Thymus (tissue), 11 donors: ENCODE measurements at regions not wholly inside any gene's neighbourhood (a gene's known extent, or its start where the extent isn't known, plus 50 kb on each side); places are given as distances from the start of the nearest gene placed in this dataset.

Experiments used
- DNase-seq, 9 donors: peaks; one replicate each; pipeline ENCODE4 v3.0.0-alpha.2; 2013; ENCODE audit warnings: low spot score in 9 of 9, low read depth in 6 of 9, missing footprints in 1 of 9
- H3K27ac ChIP-seq, 2 donors: one replicate each; pipeline ENCODE4 v1.5.1; 2013; ENCODE audit warnings: control low read depth in 1 of 2, low read depth in 1 of 2, low read length in 1 of 2, mild to moderate bottlenecking in 1 of 2, moderate library complexity in 1 of 2
- H3K27me3 ChIP-seq, 2 donors: one replicate each; pipeline ENCODE4 v1.5.1; 2013; ENCODE audit warnings: low read length in 1 of 2; ENCODE audit not compliant: control insufficient read depth in 2 of 2, insufficient read depth in 1 of 2
- H3K36me3 ChIP-seq, 2 donors: one replicate each; pipeline ENCODE4 v1.5.1; 2013; ENCODE audit warnings: low read length in 1 of 2, mild to moderate bottlenecking in 1 of 2, moderate library complexity in 1 of 2; ENCODE audit not compliant: control insufficient read depth in 2 of 2, insufficient read depth in 2 of 2
- H3K4me1 ChIP-seq, 2 donors: one replicate each; pipeline ENCODE4 v1.5.1; 2013; ENCODE audit warnings: low read length in 2 of 2; ENCODE audit not compliant: control insufficient read depth in 2 of 2, insufficient read depth in 2 of 2
- H3K4me3 ChIP-seq, 2 donors: one replicate each; pipeline ENCODE4 v1.5.1; 2013; ENCODE audit warnings: low read length in 2 of 2, control low read depth in 1 of 2, mild to moderate bottlenecking in 1 of 2
- H3K9me3 ChIP-seq, 2 donors: one replicate each; pipeline ENCODE4 v1.5.1; 2013; ENCODE audit warnings: low read length in 1 of 2, mild to moderate bottlenecking in 1 of 2; ENCODE audit not compliant: control insufficient read depth in 2 of 2, insufficient read depth in 1 of 2
- WGBS: extraction: QIAGEN DNeasy Blood & Tissue Kit; methylation state at CpG from one replicate; pipeline ENCODE4 v1.1.7; 2013; 5-methylcytosine and 5-hydroxymethylcytosine counted together
- donor health status: healthy.

GRCh38 chr3:167091226-167091625 is 288.9 kb downstream of the ZBBX start:
- WGBS = 42% methylated on average over 2 of the region's 2 CpGs
- Histone ChIP-seq H3K27me3 (no peaks in the 10 kb centered on the region), H3K36me3 (no peaks in the 10 kb centered on the region), H3K9me3 (no peaks in the 10 kb centered on the region), H3K4me3 (no peak overlapping the region), H3K4me1 (no peaks in the 10 kb centered on the region), H3K27ac (no peak overlapping the region)
- DNase-seq = no peak

DNA sequence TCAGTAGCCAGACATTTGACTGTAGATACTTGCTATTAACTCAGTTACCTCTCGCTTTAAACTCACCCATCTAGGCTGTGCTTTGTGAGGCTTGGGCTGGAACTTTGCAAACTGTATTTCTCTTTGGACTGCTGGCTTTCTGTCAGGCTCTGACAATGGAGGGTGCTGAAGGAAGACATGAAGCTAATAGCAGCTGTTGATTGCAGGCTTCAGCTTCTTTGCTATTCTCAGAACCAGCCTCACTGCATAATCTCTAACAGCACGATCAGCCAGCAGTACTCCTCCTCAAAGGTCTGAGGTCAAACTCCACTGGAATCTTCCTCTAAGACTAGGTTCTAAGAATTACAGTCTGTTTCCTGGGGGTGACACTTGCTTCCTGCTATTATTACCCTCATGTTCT is 295.6 kb downstream of the ZBBX start:
- DNase-seq = no peak
- 56% methylated on average over 2 of the region's 2 CpGs for WGBS
- H3K36me3 ChIP-seq = no peaks in the 10 kb centered on the region

DNA sequence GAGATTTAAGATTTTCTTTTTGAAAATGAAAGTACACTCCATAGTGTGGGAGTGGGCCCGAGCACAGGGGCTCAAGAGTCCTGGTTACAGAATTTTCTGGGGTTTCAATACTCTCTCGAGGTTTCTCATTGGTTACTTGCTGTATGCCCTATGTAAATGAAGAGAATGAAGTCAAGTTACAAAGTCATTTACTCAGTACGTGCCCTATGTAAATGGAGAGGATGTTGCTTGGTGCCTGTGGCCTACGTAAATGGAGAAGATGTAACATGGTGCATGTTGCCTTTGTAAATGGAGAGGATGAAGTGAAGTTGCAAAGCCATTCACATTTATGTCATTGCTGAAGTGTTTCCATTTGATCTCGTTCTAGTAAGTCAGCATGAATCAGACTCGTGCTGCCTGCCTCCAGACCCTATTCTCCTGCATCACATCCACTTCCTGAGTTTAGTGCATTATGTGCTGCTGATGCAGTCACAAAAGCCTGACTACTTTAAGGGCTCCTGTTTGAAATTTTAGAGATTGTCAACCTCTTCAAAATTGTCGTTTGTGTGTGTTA is 302.0 kb downstream of the ZBBX start:
- H3K27ac ChIP-seq = no peak overlapping the region
- no peaks in the 10 kb centered on the region for H3K27me3 ChIP-seq
- WGBS = 82% methylated on average over 7 of the region's 7 CpGs
- no peak overlapping the region for H3K4me3 ChIP-seq
- H3K9me3 ChIP-seq = no peaks in the 10 kb centered on the region
- DNase-seq = no peak
- H3K4me1 ChIP-seq = no peaks in the 10 kb centered on the region
- no peaks in the 10 kb centered on the region for H3K36me3 ChIP-seq

More for the DNA sequence above, 295.6 kb downstream of the ZBBX start:
- Histone ChIP-seq H3K4me3 (no peak overlapping the region), H3K4me1 (no peaks in the 10 kb centered on the region), H3K27ac (no peak overlapping the region), H3K9me3 (no peaks in the 10 kb centered on the region), H3K27me3 (no peaks in the 10 kb centered on the region)

DNA sequence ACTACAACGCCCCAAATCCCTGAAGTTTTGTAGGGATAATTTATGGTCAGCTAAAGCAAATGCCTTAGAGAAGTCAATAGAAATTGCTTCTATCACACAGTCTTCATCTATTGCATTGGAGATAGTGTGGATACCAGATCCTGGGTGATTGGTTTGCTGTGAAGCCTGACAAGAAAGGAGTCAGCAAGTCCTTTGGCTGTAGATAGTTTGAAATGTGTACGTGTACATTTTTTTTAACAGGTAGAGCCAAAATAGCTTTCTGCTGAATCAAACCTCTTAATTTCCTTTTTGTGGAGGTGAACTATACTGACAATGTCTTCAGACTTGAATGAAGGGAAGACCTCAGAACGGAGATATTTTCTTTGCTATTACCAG is 312.3 kb downstream of the ZBBX start:
- 84% methylated on average over 3 of the region's 3 CpGs for WGBS
- DNase-seq = no peak
- Histone ChIP-seq H3K4me3 (no peak overlapping the region), H3K4me1 (no peaks in the 10 kb centered on the region), H3K36me3 (no peaks in the 10 kb centered on the region), H3K27me3 (no peaks in the 10 kb centered on the region), H3K9me3 (peaks cover 0 to 5% of the 10 kb centered on the region in 2 donors), H3K27ac (no peak overlapping the region)

- H3K27me3 ChIP-seq = no peaks in the 10 kb centered on the region
- H3K4me3 ChIP-seq = no peak overlapping the region
- H3K9me3 ChIP-seq = peaks cover 0 to 5% of the 10 kb centered on the region in 2 donors
- DNase-seq = no peak
- H3K27ac ChIP-seq = no peak overlapping the region
- 88% methylated on average over 5 of the region's 5 CpGs for WGBS
- no peaks in the 10 kb centered on the region for H3K4me1 ChIP-seq
- H3K36me3 ChIP-seq = no peaks in the 10 kb centered on the region
Measured at GRCh38 chr3:167066977-167067786, 312.9 kb downstream of the ZBBX start.

GRCh38 chr3:167057581-167057980 is 322.5 kb downstream of the ZBBX start:
- Histone ChIP-seq H3K36me3 (no peaks in the 10 kb centered on the region), H3K27me3 (no peaks in the 10 kb centered on the region), H3K9me3 (peaks cover 0 to 3% of the 10 kb centered on the region in 2 donors), H3K4me3 (no peak overlapping the region), H3K27ac (no peak overlapping the region), H3K4me1 (no peaks in the 10 kb centered on the region)
- WGBS = 94% methylated on average over 1 of the region's 1 CpG
- no peak for DNase-seq

DNA sequence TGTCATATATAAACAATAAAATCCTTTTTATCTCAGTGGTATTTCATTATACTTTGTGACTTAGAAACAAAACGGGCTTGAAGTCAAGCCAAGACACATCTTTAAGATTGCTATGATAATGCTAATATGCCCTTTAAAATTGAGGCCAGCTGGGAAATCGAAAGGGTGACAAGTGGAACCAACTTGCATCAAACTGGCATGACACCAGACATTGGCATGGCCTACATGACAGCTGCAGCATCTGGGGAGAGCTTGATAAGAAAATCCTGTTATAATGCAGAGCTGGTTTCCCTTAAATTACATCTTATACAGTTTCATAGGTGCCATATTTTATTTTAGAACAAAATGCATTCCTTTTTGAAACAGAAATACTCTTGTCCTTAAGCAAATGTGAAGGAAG is 325.2 kb downstream of the ZBBX start:
- no peaks in the 10 kb centered on the region for H3K27me3 ChIP-seq
- WGBS = 84% methylated on average over 2 of the region's 2 CpGs
- no peak overlapping the region for H3K4me3 ChIP-seq
- H3K4me1 ChIP-seq = no peaks in the 10 kb centered on the region
- H3K27ac ChIP-seq = no peak overlapping the region
- H3K36me3 ChIP-seq = no peaks in the 10 kb centered on the region
- no peak for DNase-seq
- peaks cover 0 to 3% of the 10 kb centered on the region in 2 donors for H3K9me3 ChIP-seq

DNA sequence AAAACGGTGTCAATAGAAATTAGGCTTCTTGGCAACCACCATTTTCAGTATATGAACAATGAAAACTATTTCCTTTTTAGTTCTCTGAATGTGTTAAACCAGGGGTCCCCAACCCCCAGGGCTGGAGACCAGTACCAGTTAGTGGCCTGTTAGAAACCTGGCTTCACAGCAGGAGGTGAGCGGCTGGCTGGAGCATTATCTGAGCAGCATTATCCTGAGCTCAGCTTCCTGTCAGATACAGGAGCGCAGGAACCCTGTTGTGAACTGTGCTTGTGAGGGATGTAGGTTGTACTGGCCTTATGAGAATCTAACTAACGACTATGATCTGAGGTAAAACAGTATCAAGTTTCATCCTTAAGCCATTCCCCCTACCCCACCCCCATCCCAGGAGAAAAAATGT is 328.7 kb downstream of the ZBBX start:
- 83% methylated on average over 4 of the region's 4 CpGs for WGBS
- Histone ChIP-seq H3K27me3 (no peaks in the 10 kb centered on the region), H3K36me3 (no peaks in the 10 kb centered on the region), H3K4me3 (no peak overlapping the region), H3K4me1 (no peaks in the 10 kb centered on the region), H3K9me3 (no peaks in the 10 kb centered on the region), H3K27ac (no peak overlapping the region)
- no peak for DNase-seq

GRCh38 chr3:167033866-167034265 is 346.2 kb downstream of the ZBBX start:
- H3K9me3 ChIP-seq = no peaks in the 10 kb centered on the region
- H3K27me3 ChIP-seq = no peaks in the 10 kb centered on the region
- H3K27ac ChIP-seq = no peak overlapping the region
- H3K4me3 ChIP-seq = no peak overlapping the region
- WGBS = 80% methylated on average over 2 of the region's 2 CpGs
- no peak for DNase-seq
- no peaks in the 10 kb centered on the region for H3K4me1 ChIP-seq
- H3K36me3 ChIP-seq = no peaks in the 10 kb centered on the region
